ENCODE measurements at regions not wholly inside any gene's neighbourhood (a gene's known extent, or its start where the extent isn't known, plus 50 kb on each side); places are given as distances from the start of the nearest gene placed in this dataset.

- Histone ChIP-seq H3K27ac (ENCODE audit: low read depth, low read length) (no peak overlapping the region), H3K4me2 (ENCODE audit: low read depth, low read length, poor library complexity, severe bottlenecking) (no peak overlapping the region), H3F3A (ENCODE audit: insufficient read depth) (no peaks in the 10 kb centered on the region), H3K9me2 (replicated peaks; ENCODE audit: insufficient read depth, low read length) (no peaks in the 10 kb centered on the region), H2AFZ (ENCODE audit: low read depth, low read length, severe bottlenecking) (no peak overlapping the region), H3K9me3 (ENCODE audit: insufficient read depth, low read length) (no peaks in the 10 kb centered on the region), H3K9ac (ENCODE audit: low read length) (no peak overlapping the region), H3K36me3 (ENCODE audit: low read length) (no peaks in the 10 kb centered on the region), H3K27me3 (ENCODE audit: low read length) (no peaks in the 10 kb centered on the region), H3K79me2 (ENCODE audit: insufficient read depth, low read length) (no peaks in the 10 kb centered on the region), H4K20me1 (ENCODE audit: low read depth, low read length) (no peaks in the 10 kb centered on the region), H3K4me3 (ENCODE audit: insufficient read depth, low read length, poor library complexity, severe bottlenecking) (no peak overlapping the region)
- no peak for TF ChIP-seq CTCF (IDR thresholded peaks at IDR 0.05; ENCODE audit: insufficient read depth, low read length, poor library complexity, severe bottlenecking)
- TF ChIP-seq EZH2phosphoT487 (conservative IDR thresholded peaks at IDR 0.05; ENCODE audit: low read length), result no peak
Measured at GRCh38 chr10:44572146-44572545, 187.2 kb upstream of the CXCL12 start.

- Histone ChIP-seq H3K4me3 (ENCODE audit: insufficient read depth, low read length, poor library complexity, severe bottlenecking) (no peak overlapping the region), H3K27me3 (ENCODE audit: low read length) (no peaks in the 10 kb centered on the region), H3K36me3 (ENCODE audit: low read length) (no peaks in the 10 kb centered on the region), H2AFZ (ENCODE audit: low read depth, low read length, severe bottlenecking) (no peak overlapping the region), H3F3A (ENCODE audit: insufficient read depth) (no peaks in the 10 kb centered on the region), H4K20me1 (ENCODE audit: low read depth, low read length) (no peaks in the 10 kb centered on the region), H3K79me2 (ENCODE audit: insufficient read depth, low read length) (no peaks in the 10 kb centered on the region), H3K4me2 (ENCODE audit: low read depth, low read length, poor library complexity, severe bottlenecking) (no peak overlapping the region), H3K9ac (ENCODE audit: low read length) (no peak overlapping the region), H3K9me3 (ENCODE audit: insufficient read depth, low read length) (no peaks in the 10 kb centered on the region), H3K27ac (ENCODE audit: low read depth, low read length) (no peak overlapping the region), H3K9me2 (replicated peaks; ENCODE audit: insufficient read depth, low read length) (no peaks in the 10 kb centered on the region)
- no peak for TF ChIP-seq CTCF (IDR thresholded peaks at IDR 0.05; ENCODE audit: insufficient read depth, low read length, poor library complexity, severe bottlenecking)
- no peak for TF ChIP-seq EZH2phosphoT487 (conservative IDR thresholded peaks at IDR 0.05; ENCODE audit: low read length)
Measured at GRCh38 chr10:44573821-44574220, 188.9 kb upstream of the CXCL12 start.

GRCh38 chr10:44574596-44575480 lies 189.9 kb upstream of the CXCL12 start:
- Histone ChIP-seq H3F3A (ENCODE audit: insufficient read depth) (no peaks in the 10 kb centered on the region), H3K36me3 (ENCODE audit: low read length) (no peaks in the 10 kb centered on the region), H3K27ac (ENCODE audit: low read depth, low read length) (no peak overlapping the region), H3K9me3 (ENCODE audit: insufficient read depth, low read length) (no peaks in the 10 kb centered on the region), H4K20me1 (ENCODE audit: low read depth, low read length) (no peaks in the 10 kb centered on the region), H3K27me3 (ENCODE audit: low read length) (no peaks in the 10 kb centered on the region), H3K9ac (ENCODE audit: low read length) (no peak overlapping the region), H3K4me3 (ENCODE audit: insufficient read depth, low read length, poor library complexity, severe bottlenecking) (no peak overlapping the region), H3K79me2 (ENCODE audit: insufficient read depth, low read length) (no peaks in the 10 kb centered on the region), H3K9me2 (replicated peaks; ENCODE audit: insufficient read depth, low read length) (no peaks in the 10 kb centered on the region), H2AFZ (ENCODE audit: low read depth, low read length, severe bottlenecking) (no peak overlapping the region), H3K4me2 (ENCODE audit: low read depth, low read length, poor library complexity, severe bottlenecking) (no peak overlapping the region)
- TF ChIP-seq CTCF (IDR thresholded peaks at IDR 0.05; ENCODE audit: insufficient read depth, low read length, poor library complexity, severe bottlenecking), result no peak
